SK-N-SH treated with all-trans-retinoic acid at 6 μM for 48 hours (cell line): ENCODE measurements at regions not wholly inside any gene's neighbourhood (a gene's known extent, or its start where the extent isn't known, plus 50 kb on each side); places are given as distances from the start of the nearest gene placed in this dataset.

ENCODE experiments used
- ARNTL ChIP-seq: fragments of 450-650 bp; formaldehyde crosslinking; IDR thresholded peaks from 2 replicates; pipeline ENCODE4 v1.5.0; 2020; ENCODE audit warnings: low read depth, mild to moderate bottlenecking, moderate library complexity, borderline replicate concordance
- ESRRG ChIP-seq: fragments of 250-450 bp; sonication (Bioruptor Pico); IDR thresholded peaks from 2 replicates; pipeline ENCODE4 v1.6.1; 2021; ENCODE audit warnings: mild to moderate bottlenecking
- GLIS3 ChIP-seq: fragments of 250-450 bp; sonication (Bioruptor Pico); IDR thresholded peaks from 2 replicates; pipeline ENCODE4 v1.5.0; 2020; ENCODE audit warnings: mild to moderate bottlenecking, moderate library complexity
- ISL1 ChIP-seq: fragments of 250-450 bp; sonication (Bioruptor Pico); IDR thresholded peaks from 2 replicates; pipeline ENCODE4 v2.1.2; 2022; ENCODE audit warnings: mild to moderate bottlenecking, moderate library complexity
- OSR1 ChIP-seq: fragments of 250-450 bp; sonication (Bioruptor Pico); IDR thresholded peaks from 2 replicates; pipeline ENCODE4 v1.8.0; 2022; ENCODE audit warnings: moderate library complexity, mild to moderate bottlenecking, inconsistent platforms
- RARB ChIP-seq: fragments of 250-450 bp; sonication (Bioruptor Pico); IDR thresholded peaks from 2 replicates; pipeline ENCODE4 v1.8.0; 2021; ENCODE audit warnings: mild to moderate bottlenecking, moderate library complexity
- SNAI2 ChIP-seq: fragments of 250-450 bp; sonication (Bioruptor Pico); IDR thresholded peaks from 2 replicates; pipeline ENCODE4 v1.5.0; 2020; ENCODE audit warnings: mild to moderate bottlenecking, moderate library complexity
- ZC3H10 ChIP-seq: fragments of 250-450 bp; sonication (Bioruptor Pico); IDR thresholded peaks from 2 replicates; pipeline ENCODE4 v1.5.1; 2021; ENCODE audit warnings: mild to moderate bottlenecking, moderate library complexity
- ZNF70 ChIP-seq: fragments of 450-650 bp; formaldehyde crosslinking; IDR thresholded peaks from 2 replicates; pipeline ENCODE4 v1.5.0; 2020; ENCODE audit warnings: mild to moderate bottlenecking, moderate library complexity
- ZNF8 ChIP-seq: fragments of 450-650 bp; formaldehyde crosslinking; IDR thresholded peaks from 2 replicates; pipeline ENCODE4 v1.5.0; 2020; ENCODE audit warnings: mild to moderate bottlenecking, moderate library complexity
- TF ChIP-seq, protein P1 (sequence below): fragments of 250-450 bp; sonication (Bioruptor Pico); IDR thresholded peaks from 2 replicates; pipeline ENCODE4 v1.5.1; 2020; ENCODE audit warnings: low read depth, mild to moderate bottlenecking, moderate library complexity
- TF ChIP-seq, protein P2 (sequence below): fragments of 250-450 bp; sonication (Bioruptor Pico); IDR thresholded peaks from 2 replicates; pipeline ENCODE4 v1.8.0; 2020; ENCODE audit warnings: mild to moderate bottlenecking, moderate library complexity, borderline replicate concordance
- TF ChIP-seq, protein P3 (sequence below): fragments of 250-450 bp; sonication (Bioruptor Pico); IDR thresholded peaks from 2 replicates; pipeline ENCODE4 v1.5.1; 2021; ENCODE audit warnings: mild to moderate bottlenecking, moderate library complexity

DNA sequence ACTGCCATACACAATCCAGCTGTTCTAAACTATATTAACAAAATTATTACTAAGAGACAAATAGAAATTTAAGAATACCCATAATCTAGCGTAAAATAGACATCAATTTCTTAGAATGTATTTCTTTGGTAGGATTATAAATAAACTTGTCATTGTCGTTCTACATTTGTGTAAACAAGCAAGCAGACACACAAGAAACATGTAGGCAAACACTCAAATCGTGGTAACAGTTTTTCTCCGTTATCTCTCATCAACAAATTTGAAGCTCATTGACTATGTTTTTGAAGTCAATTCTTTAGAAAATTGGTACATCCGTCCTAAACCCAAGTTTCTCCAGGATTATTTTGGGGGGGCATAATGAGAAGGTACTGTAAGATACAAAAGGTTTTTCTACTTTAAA is 832.2 kb downstream of the DTWD2 start:
- TF ChIP-seq GLIS3 (CRISPR knock-in tag) (no peak), RARB (CRISPR knock-in tag) (no peak), ARNTL (CRISPR knock-in tag) (no peak), ZC3H10 (CRISPR knock-in tag) (no peak), ISL1 (CRISPR knock-in tag) (no peak), ZNF8 (CRISPR knock-in tag) (no peak), SNAI2 (no peak), ZNF70 (CRISPR knock-in tag) (no peak), ESRRG (CRISPR knock-in tag) (no peak), OSR1 (CRISPR knock-in tag) (no peak)
- TF ChIP-seq, protein P1, sequence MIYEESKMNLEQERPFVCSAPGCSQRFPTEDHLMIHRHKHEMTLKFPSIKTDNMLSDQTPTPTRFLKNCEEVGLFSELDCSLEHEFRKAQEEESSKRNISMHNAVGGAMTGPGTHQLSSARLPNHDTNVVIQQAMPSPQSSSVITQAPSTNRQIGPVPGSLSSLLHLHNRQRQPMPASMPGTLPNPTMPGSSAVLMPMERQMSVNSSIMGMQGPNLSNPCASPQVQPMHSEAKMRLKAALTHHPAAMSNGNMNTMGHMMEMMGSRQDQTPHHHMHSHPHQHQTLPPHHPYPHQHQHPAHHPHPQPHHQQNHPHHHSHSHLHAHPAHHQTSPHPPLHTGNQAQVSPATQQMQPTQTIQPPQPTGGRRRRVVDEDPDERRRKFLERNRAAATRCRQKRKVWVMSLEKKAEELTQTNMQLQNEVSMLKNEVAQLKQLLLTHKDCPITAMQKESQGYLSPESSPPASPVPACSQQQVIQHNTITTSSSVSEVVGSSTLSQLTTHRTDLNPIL (CRISPR knock-in tag), result no peak
- TF ChIP-seq, protein P2, sequence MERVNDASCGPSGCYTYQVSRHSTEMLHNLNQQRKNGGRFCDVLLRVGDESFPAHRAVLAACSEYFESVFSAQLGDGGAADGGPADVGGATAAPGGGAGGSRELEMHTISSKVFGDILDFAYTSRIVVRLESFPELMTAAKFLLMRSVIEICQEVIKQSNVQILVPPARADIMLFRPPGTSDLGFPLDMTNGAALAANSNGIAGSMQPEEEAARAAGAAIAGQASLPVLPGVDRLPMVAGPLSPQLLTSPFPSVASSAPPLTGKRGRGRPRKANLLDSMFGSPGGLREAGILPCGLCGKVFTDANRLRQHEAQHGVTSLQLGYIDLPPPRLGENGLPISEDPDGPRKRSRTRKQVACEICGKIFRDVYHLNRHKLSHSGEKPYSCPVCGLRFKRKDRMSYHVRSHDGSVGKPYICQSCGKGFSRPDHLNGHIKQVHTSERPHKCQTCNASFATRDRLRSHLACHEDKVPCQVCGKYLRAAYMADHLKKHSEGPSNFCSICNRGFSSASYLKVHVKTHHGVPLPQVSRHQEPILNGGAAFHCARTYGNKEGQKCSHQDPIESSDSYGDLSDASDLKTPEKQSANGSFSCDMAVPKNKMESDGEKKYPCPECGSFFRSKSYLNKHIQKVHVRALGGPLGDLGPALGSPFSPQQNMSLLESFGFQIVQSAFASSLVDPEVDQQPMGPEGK, result no peak
- TF ChIP-seq, protein P3, sequence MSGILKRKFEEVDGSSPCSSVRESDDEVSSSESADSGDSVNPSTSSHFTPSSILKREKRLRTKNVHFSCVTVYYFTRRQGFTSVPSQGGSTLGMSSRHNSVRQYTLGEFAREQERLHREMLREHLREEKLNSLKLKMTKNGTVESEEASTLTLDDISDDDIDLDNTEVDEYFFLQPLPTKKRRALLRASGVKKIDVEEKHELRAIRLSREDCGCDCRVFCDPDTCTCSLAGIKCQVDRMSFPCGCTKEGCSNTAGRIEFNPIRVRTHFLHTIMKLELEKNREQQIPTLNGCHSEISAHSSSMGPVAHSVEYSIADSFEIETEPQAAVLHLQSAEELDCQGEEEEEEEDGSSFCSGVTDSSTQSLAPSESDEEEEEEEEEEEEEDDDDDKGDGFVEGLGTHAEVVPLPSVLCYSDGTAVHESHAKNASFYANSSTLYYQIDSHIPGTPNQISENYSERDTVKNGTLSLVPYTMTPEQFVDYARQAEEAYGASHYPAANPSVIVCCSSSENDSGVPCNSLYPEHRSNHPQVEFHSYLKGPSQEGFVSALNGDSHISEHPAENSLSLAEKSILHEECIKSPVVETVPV (CRISPR knock-in tag), result no peak
